Muscle layer of duodenum (tissue), 2 donors: ENCODE measurements at regions not wholly inside any gene's neighbourhood (a gene's known extent, or its start where the extent isn't known, plus 50 kb on each side); places are given as distances from the start of the nearest gene placed in this dataset.

Source experiments
- H3K27ac ChIP-seq: one replicate; pipeline ENCODE4 v1.7.0; 2013; ENCODE audit warnings: mild to moderate bottlenecking, low read length
- H3K27me3 ChIP-seq: one replicate; pipeline ENCODE4 v1.7.0; 2013; ENCODE audit warnings: low read depth, mild to moderate bottlenecking, control low read depth, low read length
- H3K36me3 ChIP-seq, 2 donors: one replicate each; pipeline ENCODE4 v1.7.0; 2013; ENCODE audit warnings: low read length in 2 of 2, control low read depth in 1 of 2, mild to moderate bottlenecking in 1 of 2; ENCODE audit not compliant: insufficient read depth in 2 of 2, control insufficient read depth in 1 of 2
- H3K4me1 ChIP-seq, 2 donors: one replicate each; pipeline ENCODE4 v1.7.0; 2013; ENCODE audit warnings: low read length in 2 of 2, mild to moderate bottlenecking in 2 of 2, control low read depth in 1 of 2, moderate library complexity in 1 of 2; ENCODE audit not compliant: insufficient read depth in 2 of 2, control insufficient read depth in 1 of 2
- H3K4me3 ChIP-seq, 2 donors: one replicate each; pipeline ENCODE4 v1.7.0; 2013; ENCODE audit warnings: low read length in 2 of 2, low read depth in 1 of 2, mild to moderate bottlenecking in 1 of 2
- H3K9me3 ChIP-seq, 2 donors: one replicate each; pipeline ENCODE4 v1.7.0; 2013; ENCODE audit warnings: low read length in 2 of 2, control low read depth in 1 of 2, mild to moderate bottlenecking in 1 of 2; ENCODE audit not compliant: control insufficient read depth in 1 of 2
- donor health status: healthy.

DNA sequence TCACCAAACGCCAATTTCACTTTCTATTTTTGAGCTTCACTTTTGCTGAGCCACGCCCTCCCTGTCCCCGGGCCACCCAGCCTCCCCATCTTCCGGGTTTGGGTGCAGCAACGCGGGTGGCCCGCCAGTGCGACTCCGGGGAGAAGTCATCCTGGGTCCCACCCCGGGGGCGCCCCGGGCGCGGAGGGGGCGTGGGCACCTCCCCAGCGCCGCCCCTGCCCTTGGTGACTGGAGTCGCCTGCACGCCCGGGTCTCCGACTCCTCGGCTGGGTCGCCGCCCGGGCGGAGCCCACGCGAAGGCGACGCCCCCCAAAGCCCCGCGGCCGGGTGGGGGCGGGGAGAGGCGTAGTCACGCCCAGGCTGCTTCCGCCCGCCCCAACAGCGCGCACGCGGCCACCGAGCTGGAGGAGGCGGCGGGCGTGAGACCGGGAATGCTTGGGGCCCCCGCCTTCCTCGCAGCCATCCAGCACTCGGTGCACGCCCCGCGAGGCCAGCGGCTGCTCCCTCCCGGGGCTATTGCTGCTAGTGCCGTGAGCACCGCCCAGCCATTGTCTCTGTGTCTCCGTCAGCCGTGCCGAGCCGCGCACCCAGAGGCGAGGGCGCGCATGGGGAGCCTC lies 362.1 kb upstream of the AMELY start:
- Histone ChIP-seq H3K4me3 (peak overlapping the region; percentile 71 to 82), H3K27me3 (no peaks in the 10 kb centered on the region), H3K27ac (peak overlapping the region; percentile 39), H3K36me3 (no peaks in the 10 kb centered on the region), H3K9me3 (no peaks in the 10 kb centered on the region), H3K4me1 (peaks cover 0 to 5% of the 10 kb centered on the region in 2 donors)

DNA sequence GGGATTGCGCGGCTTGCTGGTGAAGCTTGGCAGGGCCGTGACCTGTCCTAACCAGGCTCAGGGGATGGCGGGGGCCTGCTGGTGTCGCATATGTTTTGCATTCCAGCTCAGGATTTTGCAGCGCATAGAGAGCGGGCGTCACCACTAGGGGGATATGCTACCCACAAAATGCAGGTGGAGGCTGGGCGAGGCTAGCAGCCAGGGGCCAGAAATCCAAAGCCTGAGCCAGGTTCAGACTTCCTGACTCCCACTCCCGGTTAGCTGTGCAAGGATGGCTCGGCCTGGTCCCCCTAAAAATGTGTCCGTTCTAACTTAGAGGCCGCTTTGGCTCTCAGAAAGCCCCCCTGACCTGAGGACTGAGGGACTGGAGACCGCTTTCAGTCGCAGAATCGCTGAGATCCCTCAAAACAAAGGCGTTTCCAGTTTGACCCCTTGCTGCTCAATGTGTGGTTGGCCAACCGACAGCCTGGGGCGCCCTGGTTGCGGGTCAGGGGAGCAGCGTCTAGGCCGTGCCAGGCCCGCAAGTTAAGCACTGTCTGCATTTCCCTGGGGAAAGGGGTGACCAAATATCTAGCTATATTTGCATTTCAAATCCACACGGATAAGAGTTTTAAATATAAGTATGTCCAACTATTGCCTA lies 361.1 kb upstream of the AMELY start:
- Histone ChIP-seq H3K27ac (peak overlapping the region; percentile 39), H3K9me3 (no peaks in the 10 kb centered on the region), H3K4me1 (peaks cover 0 to 5% of the 10 kb centered on the region in 2 donors)

GRCh38 chrY:7263773-7264172 lies 352.2 kb upstream of the AMELY start:
- H3K27ac ChIP-seq: no peak overlapping the region

More for the DNA sequence above, 361.1 kb upstream of the AMELY start:
- Histone ChIP-seq H3K36me3 (no peaks in the 10 kb centered on the region), H3K4me3 (peak overlapping the region; percentile 71 to 82), H3K27me3 (no peaks in the 10 kb centered on the region)

DNA sequence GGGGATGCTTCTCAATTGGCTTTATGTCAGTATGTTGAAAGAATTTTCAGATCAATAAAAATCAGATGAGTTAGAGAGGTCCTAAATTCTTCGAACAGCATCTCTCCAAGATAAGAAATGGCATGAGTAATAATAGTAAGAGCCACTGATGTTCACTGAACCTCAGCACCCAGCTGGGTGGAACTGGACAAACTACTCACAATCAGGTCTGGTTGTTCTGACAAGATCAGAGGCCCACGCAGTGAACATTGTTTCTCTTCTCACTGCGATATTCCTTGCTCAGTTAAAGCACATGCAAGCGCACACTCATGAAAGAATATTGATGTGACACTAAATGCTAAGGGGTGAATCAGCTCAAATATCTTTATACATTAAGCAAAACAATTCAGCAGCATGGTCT lies 351.0 kb upstream of the AMELY start:
- no peaks in the 10 kb centered on the region for H3K9me3 ChIP-seq
- H3K4me3 ChIP-seq: no peak overlapping the region
- H3K36me3 ChIP-seq: no peaks in the 10 kb centered on the region
- no peaks in the 10 kb centered on the region for H3K27me3 ChIP-seq
- H3K27ac ChIP-seq: no peak overlapping the region
- no peaks in the 10 kb centered on the region for H3K4me1 ChIP-seq

More at GRCh38 chrY:7263773-7264172, 352.2 kb upstream of the AMELY start:
- Histone ChIP-seq H3K9me3 (no peaks in the 10 kb centered on the region), H3K36me3 (no peaks in the 10 kb centered on the region), H3K4me1 (no peaks in the 10 kb centered on the region), H3K4me3 (no peak overlapping the region), H3K27me3 (no peaks in the 10 kb centered on the region)

- Histone ChIP-seq H3K9me3 (no peaks in the 10 kb centered on the region), H3K36me3 (no peaks in the 10 kb centered on the region), H3K27ac (no peak overlapping the region), H3K27me3 (no peaks in the 10 kb centered on the region), H3K4me3 (no peak overlapping the region), H3K4me1 (no peaks in the 10 kb centered on the region)
Measured at GRCh38 chrY:7261254-7261653, 349.7 kb upstream of the AMELY start.

DNA sequence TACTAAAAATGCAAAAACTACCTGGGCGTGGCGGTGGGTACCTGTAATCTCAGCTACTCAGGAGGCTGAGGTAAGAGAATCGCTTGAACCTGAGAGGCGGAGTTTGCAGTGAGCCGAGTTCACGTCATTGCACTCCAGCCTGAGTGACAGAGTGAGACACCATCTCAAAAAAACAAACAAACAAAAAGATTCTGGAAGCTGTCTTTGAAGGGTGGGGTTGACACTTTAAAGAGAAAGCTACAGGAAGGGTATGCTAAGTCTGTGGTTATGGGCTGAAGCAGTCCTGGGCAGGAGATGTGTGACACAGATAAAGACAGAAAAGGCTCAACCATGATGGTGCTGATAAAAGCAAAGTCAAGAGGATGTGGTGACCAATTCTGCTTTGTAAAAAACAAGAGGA lies 328.5 kb upstream of the AMELY start:
- H3K9me3 ChIP-seq: no peaks in the 10 kb centered on the region
- no peak overlapping the region for H3K4me3 ChIP-seq
- no peak overlapping the region for H3K27ac ChIP-seq
- H3K4me1 ChIP-seq: no peaks in the 10 kb centered on the region
- no peaks in the 10 kb centered on the region for H3K36me3 ChIP-seq
- H3K27me3 ChIP-seq: no peaks in the 10 kb centered on the region

DNA sequence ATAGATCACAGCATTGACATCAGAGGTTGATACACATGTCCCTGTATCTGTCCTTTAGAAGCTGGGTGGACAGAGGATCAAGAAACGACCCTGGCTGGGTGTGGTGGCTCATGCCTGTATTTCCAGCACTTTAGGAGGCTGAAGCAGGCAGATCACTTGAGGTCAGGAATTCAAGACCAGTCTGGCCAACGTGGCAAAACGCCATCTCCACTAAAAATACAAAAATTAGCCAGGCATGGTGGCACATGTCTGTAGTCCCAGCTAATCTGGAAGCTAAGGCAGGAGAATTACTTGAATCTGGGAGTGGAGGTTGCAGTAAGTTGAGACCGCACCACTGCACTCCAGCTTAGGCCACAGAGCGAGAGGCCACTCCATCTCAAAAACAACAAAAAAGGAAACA lies 300.4 kb upstream of the AMELY start:
- Histone ChIP-seq H3K9me3 (no peaks in the 10 kb centered on the region), H3K36me3 (no peaks in the 10 kb centered on the region), H3K27ac (no peak overlapping the region), H3K27me3 (no peaks in the 10 kb centered on the region), H3K4me1 (no peaks in the 10 kb centered on the region), H3K4me3 (no peak overlapping the region)

- Histone ChIP-seq H3K4me3 (no peak overlapping the region), H3K36me3 (no peaks in the 10 kb centered on the region), H3K4me1 (no peaks in the 10 kb centered on the region), H3K9me3 (no peaks in the 10 kb centered on the region), H3K27me3 (no peaks in the 10 kb centered on the region), H3K27ac (no peak overlapping the region)
Measured at GRCh38 chrY:7204456-7204855, 292.9 kb upstream of the AMELY start.

GRCh38 chrY:7182591-7182990 lies 271.0 kb upstream of the AMELY start:
- no peaks in the 10 kb centered on the region for H3K27me3 ChIP-seq
- no peak overlapping the region for H3K4me3 ChIP-seq
- no peaks in the 10 kb centered on the region for H3K4me1 ChIP-seq
- H3K27ac ChIP-seq: no peak overlapping the region
- peaks cover 0 to 15% of the 10 kb centered on the region in 2 donors for H3K9me3 ChIP-seq
- no peaks in the 10 kb centered on the region for H3K36me3 ChIP-seq

- Histone ChIP-seq H3K4me1 (no peaks in the 10 kb centered on the region), H3K36me3 (no peaks in the 10 kb centered on the region), H3K4me3 (no peak overlapping the region), H3K27me3 (no peaks in the 10 kb centered on the region), H3K27ac (no peak overlapping the region), H3K9me3 (no peaks in the 10 kb centered on the region)
Measured at GRCh38 chrY:7177631-7178030, 266.1 kb upstream of the AMELY start.

DNA sequence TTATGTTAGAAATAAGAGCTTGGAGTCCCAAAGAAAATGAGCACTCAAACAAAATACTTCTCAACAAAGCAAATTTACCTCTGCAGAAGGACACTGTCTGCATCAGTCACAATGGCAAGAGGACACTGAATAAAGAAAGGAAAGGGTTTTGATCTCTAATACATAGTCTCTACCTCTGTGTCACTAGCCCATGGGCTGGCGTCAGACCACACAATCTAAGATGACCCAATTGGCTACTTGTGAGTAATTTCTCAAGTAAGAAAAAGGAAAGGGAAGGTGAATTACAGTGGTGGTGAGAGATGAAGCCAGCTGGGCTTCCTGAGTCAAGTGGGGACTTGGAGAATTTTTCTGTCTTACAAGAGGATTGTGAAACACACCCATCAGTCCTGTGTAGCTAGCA lies 257.9 kb upstream of the AMELY start:
- no peaks in the 10 kb centered on the region for H3K9me3 ChIP-seq
- H3K4me3 ChIP-seq: no peak overlapping the region
- H3K36me3 ChIP-seq: no peaks in the 10 kb centered on the region
- no peak overlapping the region for H3K27ac ChIP-seq
- H3K27me3 ChIP-seq: no peaks in the 10 kb centered on the region
- H3K4me1 ChIP-seq: no peaks in the 10 kb centered on the region

- Histone ChIP-seq H3K4me1 (no peaks in the 10 kb centered on the region), H3K27me3 (no peaks in the 10 kb centered on the region), H3K4me3 (no peak overlapping the region), H3K27ac (no peak overlapping the region), H3K36me3 (no peaks in the 10 kb centered on the region), H3K9me3 (no peaks in the 10 kb centered on the region)
Measured at GRCh38 chrY:7141477-7141876, 229.9 kb upstream of the AMELY start.
